LNCAP (cell line): ENCODE measurements at regions not wholly inside any gene's neighbourhood (a gene's known extent, or its start where the extent isn't known, plus 50 kb on each side); places are given as distances from the start of the nearest gene placed in this dataset.

Experiments
- CTCF ChIP-seq: fragments of 450-650 bp; IDR thresholded peaks from 2 replicates; pipeline ENCODE4 v1.5.1; 2017; ENCODE audit warnings: mild to moderate bottlenecking

- TF ChIP-seq CTCF: no peak
Measured at GRCh38 chr5:117955831-117956230, 1032.5 kb downstream of the DTWD2 start.

- TF ChIP-seq CTCF: no peak
Measured at GRCh38 chr5:117954331-117954730, 1034.0 kb downstream of the DTWD2 start.

DNA sequence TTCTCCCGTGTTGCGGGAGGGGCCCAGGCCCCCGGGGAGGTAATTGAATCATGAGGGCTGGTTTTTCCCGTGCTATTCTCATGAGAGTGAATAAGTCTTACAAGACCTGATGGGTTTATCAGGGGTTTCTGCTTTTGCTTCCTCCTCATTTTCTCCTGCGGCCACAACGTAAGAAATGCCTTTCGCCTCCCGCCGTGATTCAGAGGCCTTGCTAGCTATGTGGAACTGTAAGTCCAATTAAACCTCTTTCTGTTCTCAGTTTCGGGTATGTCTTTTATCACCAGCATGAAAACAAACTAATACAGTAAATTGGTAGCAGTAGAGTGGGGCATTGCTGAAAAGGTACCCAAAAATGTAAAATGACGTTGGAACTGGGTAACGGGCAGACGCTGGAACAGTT, 1035.1 kb downstream of the DTWD2 start:
- TF ChIP-seq CTCF: no peak

GRCh38 chr5:117947836-117948235, 1040.5 kb downstream of the DTWD2 start:
- no peak for TF ChIP-seq CTCF

GRCh38 chr5:117947121-117947520, 1041.2 kb downstream of the DTWD2 start:
- TF ChIP-seq CTCF: no peak

DNA sequence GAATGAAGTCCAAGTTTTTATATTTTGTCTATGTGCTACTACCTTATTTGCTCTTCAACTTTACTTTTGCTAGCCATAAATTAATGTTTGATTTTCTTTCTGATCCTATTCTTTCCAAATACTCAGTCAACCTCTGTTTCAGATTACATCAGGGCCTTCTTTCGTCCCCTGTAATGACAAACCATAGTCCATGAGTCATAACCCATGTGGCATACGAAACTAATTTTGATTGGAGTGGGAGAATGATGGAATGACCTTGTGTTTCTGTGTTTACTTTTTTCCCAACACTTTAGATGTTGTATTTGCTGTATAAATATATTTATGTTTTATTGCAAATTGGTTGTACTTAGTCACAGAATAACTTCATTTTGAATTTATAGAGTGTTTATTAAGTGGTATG, 1043.1 kb downstream of the DTWD2 start:
- no peak for TF ChIP-seq CTCF

DNA sequence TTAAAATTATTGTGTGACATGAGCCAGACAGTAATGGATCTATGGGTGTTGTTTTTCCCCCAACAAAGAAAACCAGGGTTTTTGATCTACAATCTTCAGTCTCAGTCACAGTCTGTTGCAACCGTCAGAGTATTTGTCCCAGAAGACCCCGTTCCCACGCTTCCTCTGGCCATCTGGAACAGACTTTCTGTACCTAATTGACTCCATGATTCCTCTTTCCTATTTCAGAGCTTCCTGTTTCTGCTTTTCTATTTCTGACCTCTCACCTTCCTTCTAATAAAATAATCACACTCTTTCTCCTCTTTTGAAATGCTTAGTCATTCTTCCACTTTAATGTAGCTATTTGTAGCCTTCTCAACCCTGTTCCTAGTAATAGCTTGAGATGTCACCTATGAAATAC, 1044.8 kb downstream of the DTWD2 start:
- no peak for TF ChIP-seq CTCF

GRCh38 chr5:117942861-117943519, 1045.4 kb downstream of the DTWD2 start:
- no peak for TF ChIP-seq CTCF
